ENCODE measurements at regions not wholly inside any gene's neighbourhood (a gene's known extent, or its start where the extent isn't known, plus 50 kb on each side); places are given as distances from the start of the nearest gene placed in this dataset.
"Not testable (repeated sequence)": the region's sequence is repeated elsewhere in the genome, so short reads cannot be mapped to it uniquely, and the experiment has no call there.

DNA sequence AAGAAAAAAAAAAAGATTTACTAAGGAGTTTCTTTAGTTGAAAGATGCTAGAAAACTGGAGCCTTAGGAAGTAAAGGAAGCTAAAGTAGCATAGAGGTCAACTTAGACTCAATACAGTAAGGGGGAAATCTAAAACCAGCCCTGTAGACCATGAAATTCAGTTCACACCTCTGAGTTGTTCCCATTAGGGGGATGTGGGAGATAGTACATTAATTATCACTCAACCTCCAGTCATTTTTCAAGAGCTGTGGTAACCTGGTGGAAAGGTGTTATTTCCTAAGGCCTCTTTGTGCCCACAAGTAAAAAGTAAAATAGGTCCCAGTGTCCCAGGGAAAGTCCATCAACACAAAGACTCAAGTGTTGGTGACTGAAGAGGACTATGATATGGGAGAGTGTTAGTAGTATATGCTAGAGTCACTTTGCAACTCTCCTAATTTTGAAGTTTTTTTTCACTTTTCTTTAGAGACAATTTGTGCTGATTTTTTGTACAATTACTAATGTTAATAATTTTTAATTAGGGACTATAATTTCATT is 1274.4 kb upstream of the EPHA6 start:
- no peak for DNase-seq
- in situ Hi-C loops (cut with MboI; ENCODE audit: low pct_unique_long_range_greater_than_20kb, low sequenced_read_pairs): no loop called here

DNA sequence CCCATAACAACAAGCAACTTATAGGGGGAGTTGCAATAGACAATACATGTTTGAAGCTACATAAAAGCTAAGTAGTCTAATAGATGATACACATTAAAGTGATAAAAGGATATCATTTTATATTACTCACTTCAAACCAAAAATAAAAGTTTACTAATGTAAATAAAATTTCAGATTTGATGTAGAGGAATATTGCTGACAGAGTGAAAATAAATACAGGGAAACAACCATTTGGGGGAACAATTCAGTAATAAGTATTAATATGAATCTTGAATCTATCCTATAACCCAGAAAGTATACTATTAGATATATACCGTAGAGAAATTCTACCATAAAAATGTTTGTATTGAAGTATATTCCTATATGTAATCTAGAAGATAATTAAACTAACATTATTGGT is 1248.9 kb upstream of the EPHA6 start:
- in situ Hi-C loops (cut with MboI; ENCODE audit: low pct_unique_long_range_greater_than_20kb, low sequenced_read_pairs): no loop called here
- DNase-seq: no peak

DNA sequence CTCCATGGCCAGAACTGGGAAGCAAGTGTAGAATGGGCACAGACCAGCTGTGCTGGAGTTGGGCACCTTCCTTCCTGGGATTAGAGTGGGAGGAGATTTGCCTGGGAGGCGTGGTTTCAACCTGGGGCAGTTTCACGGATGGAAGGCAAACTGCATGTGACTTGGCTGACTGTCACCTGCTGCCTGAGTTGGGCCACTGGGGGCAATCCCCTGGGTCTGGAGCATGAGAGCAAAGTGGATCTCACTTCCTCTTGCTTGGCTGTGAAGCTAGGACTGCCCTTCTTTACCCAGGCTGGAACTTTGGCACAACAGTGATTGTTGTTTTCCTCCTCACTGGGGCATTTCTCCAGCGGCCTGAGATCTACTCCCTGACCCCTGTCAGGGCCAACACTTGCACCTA is 1247.0 kb upstream of the EPHA6 start:
- in situ Hi-C loops (cut with MboI; ENCODE audit: low pct_unique_long_range_greater_than_20kb, low sequenced_read_pairs): no loop called here
- no peak for DNase-seq

DNA sequence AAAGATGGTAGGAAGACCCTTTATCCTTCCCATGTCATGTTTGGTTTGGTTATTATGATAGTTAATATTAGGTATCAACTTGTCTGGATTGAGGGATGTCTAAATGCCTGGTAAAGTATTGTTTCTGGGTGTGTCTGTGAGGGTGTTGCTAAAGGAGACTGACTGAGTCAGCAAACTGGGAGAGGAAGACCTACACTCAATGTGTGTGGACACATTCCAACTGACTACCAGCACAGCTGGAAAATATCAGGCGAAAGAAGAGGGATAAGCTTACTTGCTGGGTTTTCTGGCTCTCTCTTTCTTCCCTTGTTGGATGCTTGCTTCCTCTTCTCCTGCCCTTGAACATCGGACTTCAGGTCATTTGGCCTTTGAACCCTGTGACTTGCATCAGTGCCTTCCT is 1227.6 kb upstream of the EPHA6 start:
- DNase-seq: no peak
- in situ Hi-C loops (cut with MboI; ENCODE audit: low pct_unique_long_range_greater_than_20kb, low sequenced_read_pairs): no loop called here

DNA sequence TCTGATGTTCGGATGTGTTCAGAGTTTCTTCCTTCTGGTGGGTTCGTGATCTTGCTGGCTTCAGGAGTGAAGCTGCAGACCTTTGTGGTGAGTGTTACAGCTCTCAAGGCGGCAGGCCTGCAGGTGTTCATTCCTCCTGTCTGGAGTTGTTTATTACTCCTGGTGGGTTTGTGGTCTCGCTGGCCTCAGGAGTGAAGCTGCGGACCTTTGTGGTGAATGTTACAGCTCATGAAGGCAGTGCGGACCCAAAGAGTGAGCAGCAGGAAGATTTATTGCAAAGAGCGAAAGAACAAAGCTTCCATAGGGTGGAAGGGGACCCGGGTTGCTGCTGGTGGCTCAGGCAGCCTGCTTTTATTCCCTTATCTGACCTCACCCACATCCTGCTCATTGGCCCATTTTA is 1226.8 kb upstream of the EPHA6 start:
- DNase-seq; in situ Hi-C loops (cut with MboI; ENCODE audit: low pct_unique_long_range_greater_than_20kb, low sequenced_read_pairs): not testable (repeated sequence)

DNA sequence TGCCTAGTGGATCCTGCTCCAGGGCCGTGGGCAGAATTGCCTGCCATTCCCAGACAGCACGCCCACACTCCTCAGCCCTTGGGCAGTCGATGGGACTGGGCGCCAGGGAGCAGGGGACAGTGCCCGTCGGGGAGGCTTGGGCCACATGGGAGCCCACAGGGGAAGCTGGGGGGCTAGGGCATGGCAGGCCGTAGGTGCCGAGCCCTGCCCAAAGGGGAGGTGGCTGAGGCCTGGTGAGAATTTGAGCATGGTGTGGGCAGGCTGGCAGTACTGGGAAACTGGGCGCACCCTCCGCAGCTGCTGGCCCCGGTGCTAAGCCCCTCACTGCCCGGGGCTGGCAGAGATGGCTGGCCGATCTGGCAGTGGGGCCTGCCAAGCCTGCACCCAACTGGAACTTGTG is 1225.9 kb upstream of the EPHA6 start:
- in situ Hi-C loops (cut with MboI; ENCODE audit: low pct_unique_long_range_greater_than_20kb, low sequenced_read_pairs): no loop called here
- DNase-seq: no peak

DNA sequence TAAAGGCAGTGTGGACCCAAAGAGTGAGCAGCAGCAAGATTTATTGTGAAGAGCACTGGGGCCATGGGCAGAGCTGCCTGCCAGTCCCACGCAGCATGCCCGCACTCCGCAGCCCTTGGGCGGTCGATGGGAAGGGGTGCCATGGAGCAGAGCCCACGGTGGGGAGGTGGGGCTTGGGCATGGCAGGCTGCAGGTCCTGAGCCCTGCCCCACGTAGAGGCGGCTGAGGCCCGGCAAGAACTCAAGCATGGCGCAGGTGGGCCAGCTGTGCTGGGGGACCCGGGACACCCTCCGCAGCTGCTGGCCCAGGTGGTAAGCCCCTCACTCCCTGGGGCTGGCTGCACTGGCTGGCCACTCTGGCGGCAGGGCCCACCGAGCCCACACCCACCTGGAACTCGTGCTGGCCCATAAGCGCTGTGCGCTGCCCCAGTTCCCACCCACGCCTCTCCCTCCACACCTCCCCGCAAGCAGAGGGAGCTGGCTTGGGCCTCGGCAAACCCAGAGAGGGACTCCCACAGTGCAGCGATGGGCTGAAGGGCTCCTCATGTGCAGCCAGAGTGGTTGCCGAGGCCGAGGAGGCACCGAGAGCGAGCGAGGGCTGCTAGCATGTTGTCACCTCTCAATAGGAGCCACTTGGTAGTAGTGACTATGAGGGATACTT is 1218.8 kb upstream of the EPHA6 start:
- in situ Hi-C loops (cut with MboI; ENCODE audit: low pct_unique_long_range_greater_than_20kb, low sequenced_read_pairs): no loop called here
- DNase-seq: no peak

DNA sequence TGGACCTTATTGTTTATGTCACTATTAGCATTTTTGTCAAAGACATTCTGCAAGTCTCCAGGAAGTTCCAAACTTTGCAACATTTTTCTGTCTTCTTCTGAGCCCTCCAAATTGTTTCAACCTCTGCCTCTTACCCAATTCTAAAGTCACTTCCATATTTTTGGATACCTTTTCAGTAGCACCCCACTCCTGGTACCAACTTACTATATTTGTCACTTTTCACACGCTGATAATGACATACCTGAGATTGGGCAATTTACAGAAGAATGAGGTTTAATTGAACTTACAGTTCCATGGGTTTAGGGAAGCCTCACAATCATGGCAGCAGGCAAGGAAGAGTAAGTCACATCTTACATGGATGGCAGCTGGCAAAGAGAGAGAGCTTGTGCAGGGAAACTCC is 1206.5 kb upstream of the EPHA6 start:
- in situ Hi-C loops (cut with MboI; ENCODE audit: low pct_unique_long_range_greater_than_20kb, low sequenced_read_pairs): no loop called here
- no peak for DNase-seq

DNA sequence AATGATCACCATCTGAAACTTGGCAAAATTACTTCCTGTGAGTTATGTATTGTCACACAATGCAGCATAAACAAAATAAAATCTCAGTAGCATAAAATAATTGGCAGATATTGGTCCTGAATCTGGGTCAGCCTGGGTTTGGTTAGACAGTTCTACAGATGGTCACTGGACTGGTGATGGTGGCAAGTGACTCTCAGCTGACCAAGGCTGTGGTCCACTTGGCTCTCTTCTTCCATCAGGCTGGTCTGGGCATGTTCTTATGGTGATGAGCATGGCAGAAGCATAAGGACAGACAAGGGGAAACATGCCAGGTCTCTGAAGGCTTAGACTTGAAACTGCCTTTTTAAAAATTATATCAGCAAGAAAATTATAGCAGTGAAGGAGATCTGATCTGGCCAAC is 1205.0 kb upstream of the EPHA6 start:
- no peak for DNase-seq
- in situ Hi-C loops (cut with MboI; ENCODE audit: low pct_unique_long_range_greater_than_20kb, low sequenced_read_pairs): no loop called here

DNA sequence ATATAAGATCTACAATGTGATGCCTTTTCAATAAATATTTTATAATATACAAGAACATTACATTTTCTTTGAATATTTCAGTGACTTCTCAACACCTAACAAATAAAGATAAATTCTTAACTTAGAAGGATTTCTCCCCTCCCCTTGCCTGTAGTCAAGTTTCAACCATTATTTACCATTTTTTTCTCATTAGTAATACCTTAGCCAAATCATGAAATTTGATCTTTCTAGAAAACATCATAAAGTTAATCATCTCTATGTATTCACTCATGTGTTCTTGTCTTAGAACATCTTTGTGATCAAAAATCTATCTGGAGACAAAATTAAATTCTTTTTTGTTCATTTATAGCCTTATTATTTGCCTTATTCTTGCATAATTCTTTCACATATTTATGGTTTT is 1201.8 kb upstream of the EPHA6 start:
- in situ Hi-C loops (cut with MboI; ENCODE audit: low pct_unique_long_range_greater_than_20kb, low sequenced_read_pairs): no loop called here
- no peak for DNase-seq

DNA sequence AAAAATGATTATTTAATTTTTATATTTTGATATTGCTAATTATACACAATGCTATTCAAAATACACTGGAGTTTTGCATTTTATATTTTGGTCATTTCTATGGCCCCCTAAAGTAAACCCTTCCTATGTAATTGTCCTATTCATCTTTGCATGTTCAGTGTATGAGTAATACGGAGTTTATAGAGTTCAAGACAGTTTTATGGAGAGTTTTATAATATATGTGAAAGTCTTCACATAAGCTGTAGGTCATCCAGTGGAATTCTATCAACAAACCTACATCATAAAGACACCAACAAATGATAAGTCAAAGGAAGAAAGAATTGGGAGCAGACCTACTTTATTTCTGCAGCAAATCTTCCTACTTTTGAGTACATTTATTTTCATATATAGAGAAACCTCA is 1200.4 kb upstream of the EPHA6 start:
- in situ Hi-C loops (cut with MboI; ENCODE audit: low pct_unique_long_range_greater_than_20kb, low sequenced_read_pairs): no loop called here
- no peak for DNase-seq

DNA sequence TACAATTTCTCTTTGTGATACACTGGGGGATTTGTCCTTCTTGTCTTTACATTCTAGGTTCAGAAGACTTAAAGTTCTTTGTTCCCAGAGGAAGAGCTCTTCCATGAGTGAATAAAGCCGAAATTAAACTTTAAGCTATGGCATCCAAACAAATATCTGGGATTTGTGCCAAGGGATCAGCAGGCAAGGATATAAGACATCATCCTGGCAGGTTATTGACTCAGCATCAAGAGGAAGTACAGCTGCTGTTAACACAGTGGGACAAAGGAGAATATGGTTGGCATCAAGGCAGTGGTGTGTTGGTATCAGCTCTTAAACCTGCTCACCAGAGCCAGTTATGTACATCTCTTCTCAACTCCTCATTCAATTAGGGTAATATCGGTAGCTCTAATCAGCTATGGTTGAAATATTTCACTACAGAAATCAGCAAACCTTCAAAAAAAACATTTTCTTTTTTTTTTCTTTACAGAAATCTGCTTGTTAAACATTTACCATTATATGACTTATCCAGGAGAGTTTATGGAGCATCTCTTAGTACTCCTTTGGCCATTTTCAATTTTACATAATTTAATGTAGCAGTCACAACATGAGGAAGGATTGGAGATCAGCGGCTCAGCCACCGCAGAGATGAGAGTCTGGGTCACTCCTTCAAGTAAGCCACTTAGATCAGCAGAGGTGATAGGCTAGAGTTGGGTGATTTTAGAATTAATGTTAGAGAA is 1198.6 kb upstream of the EPHA6 start:
- in situ Hi-C loops (cut with MboI; ENCODE audit: low pct_unique_long_range_greater_than_20kb, low sequenced_read_pairs): no loop called here
- no peak for DNase-seq

DNA sequence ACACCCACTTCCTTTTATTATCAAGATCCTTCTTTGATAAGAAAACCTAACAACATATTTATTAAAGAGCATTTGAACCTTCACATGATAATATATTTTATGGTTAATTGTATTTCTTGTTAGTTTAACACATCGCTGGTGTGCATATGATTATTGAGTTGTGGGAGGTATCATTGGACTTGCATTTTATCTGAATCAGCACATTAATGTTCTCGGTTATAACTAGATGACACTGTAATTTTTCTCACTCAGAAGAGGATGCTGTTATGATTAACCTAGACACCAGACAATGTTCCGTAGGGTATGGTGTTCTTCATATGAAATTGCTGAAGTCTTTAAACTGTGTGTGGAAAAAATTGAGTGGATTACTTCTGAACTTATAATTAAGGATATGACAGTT is 1188.3 kb upstream of the EPHA6 start:
- in situ Hi-C loops (cut with MboI; ENCODE audit: low pct_unique_long_range_greater_than_20kb, low sequenced_read_pairs): no loop called here
- no peak for DNase-seq

DNA sequence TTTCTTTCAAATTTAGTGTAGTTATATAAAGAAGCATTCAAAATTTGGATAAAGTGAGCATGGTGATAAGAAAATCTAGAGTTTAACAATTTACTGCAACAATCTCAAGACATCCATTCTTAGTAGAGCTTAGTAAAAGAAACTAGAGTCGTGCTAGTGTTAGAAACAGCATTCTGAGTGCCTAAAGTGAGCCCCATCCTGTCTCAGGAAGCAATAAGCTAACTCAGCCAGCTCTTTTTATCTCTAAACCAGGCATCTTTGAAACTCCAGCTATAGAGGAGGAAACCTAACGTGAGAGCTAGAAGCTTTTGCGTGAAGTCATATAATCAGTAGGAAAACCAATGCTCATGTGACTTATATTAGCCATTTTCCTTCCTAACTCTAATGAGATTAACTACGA is 1187.1 kb upstream of the EPHA6 start:
- in situ Hi-C loops (cut with MboI; ENCODE audit: low pct_unique_long_range_greater_than_20kb, low sequenced_read_pairs): no loop called here
- DNase-seq: no peak

DNA sequence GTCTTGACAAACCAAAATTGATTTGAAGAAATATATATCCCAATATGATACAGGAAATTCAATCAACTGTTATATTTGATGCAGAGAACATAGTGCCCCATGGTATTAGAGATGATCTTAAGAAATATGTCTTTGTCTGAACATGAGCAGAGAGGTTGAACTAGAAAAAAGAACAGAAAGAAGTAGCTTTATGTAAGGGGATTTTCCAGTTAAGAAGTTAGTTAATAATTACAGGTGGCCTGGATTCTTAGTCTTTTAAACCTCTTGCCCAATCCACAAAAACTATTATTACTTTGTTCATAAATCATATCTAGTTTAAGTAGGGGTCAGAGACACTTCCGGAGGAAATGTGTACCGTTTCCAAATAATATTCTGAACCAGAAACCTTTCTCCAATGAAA is 1186.7 kb upstream of the EPHA6 start:
- no peak for DNase-seq
- in situ Hi-C loops (cut with MboI; ENCODE audit: low pct_unique_long_range_greater_than_20kb, low sequenced_read_pairs): no loop called here

DNA sequence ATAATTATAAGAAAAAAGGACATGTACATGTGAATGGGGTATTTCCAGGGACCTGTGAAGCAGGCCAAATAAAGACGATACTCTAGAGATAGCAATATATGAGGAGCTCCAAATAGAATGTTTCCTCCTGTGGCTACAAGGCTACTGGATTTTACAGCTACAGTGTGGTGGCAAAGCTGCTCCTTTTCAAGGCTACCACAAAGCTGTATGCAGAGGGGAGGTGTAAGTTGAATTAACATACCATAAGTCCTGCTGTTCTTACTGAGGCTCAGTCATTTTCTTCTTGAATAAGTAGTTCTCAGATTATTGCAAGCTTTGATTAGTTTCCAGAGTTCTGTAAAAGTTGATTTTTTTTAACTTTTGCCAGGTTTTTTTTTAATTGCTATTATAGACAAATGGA is 1184.6 kb upstream of the EPHA6 start:
- in situ Hi-C loops (cut with MboI; ENCODE audit: low pct_unique_long_range_greater_than_20kb, low sequenced_read_pairs): no loop called here

DNA sequence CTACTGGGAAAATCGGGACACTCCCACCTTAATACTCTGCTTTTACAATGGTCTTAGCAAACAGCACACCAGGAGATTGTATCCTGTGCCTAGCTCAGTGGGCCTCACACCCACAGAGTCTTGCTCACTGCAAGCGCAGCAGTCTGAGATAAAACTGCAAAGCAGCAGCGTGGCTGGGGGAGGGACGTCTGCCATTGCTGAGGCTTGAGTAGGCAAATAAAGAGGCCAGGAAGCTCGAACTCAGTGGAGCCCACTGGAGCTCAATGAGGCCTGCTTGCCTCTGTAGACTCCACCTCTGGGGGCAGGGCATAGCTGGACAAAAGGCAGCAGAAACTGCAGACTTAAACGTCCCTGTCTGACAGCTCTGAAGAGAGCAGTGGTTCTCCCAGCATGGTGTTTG is 1169.1 kb upstream of the EPHA6 start:
- no peak for DNase-seq
- in situ Hi-C loops (cut with MboI; ENCODE audit: low pct_unique_long_range_greater_than_20kb, low sequenced_read_pairs): no loop called here

More for the DNA sequence above, 1184.6 kb upstream of the EPHA6 start:
- DNase-seq: no peak

DNA sequence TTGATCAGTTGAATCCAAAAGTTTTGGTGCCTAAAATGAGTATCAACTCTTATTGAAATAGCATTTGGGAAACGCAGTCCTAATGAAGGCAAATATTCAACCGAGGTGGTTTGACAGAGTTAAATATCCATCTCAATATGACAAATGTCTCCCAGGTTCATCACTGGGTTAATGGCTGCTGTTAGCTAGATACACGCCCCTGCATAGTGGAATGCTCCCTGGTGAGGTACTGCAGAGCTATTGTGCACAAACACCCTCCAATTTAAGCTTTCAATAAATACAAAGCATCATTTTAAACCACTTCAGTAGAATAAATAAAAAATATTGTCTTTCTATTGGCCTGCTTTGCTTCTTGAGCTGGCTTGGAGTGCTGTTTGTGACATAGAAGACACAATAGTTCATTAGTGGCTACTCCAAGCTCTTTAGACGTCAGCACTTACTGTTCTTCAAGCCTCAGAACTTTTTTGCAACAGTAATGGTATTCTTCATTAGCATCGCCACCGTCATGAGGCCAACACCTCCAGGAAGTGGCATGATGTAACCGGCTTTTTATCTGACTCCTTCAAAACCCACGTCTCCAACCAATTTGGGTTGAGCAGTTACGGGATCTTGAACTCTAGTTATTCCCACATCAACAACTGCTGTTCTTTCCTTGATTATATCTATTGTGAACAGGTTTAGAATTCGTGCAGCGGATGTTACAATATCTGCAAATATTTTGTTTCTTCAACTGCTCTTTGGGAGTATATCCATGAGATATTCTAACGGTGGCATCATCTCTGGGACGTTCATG is 1159.6 kb upstream of the EPHA6 start:
- no peak for DNase-seq
- in situ Hi-C loops (cut with MboI; ENCODE audit: low pct_unique_long_range_greater_than_20kb, low sequenced_read_pairs): no loop called here

DNA sequence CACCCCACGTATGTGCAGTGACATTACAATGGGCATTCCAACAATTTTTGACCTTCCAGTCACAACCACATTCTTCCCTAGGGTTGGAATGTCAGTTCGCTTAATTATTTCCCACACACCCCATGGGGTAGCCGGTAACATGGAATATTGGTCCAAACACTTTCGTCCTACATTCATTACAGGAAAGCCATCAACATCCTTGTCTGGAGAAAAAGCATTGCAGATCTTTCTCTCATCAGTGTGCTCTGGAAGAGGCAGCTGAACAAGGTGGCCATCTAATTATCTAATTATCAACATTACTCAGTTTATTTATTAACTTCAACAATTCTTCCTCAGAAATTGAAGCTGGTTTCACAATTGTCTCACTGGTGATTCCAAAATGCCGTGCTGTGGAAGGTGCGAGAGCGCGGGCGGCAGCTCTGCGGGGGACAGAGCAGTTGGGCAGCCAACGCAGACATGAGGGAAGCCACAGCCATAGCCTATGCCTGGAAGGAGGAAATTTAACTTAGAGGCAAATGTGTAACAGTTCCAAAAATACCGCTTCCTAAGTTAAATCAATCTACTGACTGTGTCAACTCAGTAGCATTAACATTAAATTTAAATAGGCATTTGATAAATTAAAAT is 1158.9 kb upstream of the EPHA6 start:
- in situ Hi-C loops (cut with MboI; ENCODE audit: low pct_unique_long_range_greater_than_20kb, low sequenced_read_pairs): no loop called here
- no peak for DNase-seq

DNA sequence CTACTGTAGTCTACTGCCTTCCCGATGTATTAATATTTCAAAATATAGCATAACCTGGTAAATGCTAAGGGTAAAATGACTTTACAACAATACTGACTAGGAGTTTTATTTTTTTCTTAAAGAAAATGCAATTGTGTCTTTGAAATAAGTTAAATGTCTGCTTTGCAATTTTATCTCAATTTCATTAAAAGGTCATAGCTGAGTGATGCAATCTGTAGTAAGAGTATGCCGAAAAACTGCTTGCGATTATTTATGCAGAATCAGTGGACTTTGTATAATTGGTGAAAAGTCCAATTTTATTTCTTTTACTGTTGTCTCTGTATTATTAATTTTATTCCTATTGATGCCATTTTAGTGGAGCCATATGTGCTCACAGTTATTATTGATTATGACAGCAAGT is 1143.6 kb upstream of the EPHA6 start:
- in situ Hi-C loops (cut with MboI; ENCODE audit: low pct_unique_long_range_greater_than_20kb, low sequenced_read_pairs): no loop called here

More for the DNA sequence above, 1143.6 kb upstream of the EPHA6 start:
- no peak for DNase-seq
